Vagina (tissue), 2 donors: ENCODE measurements at regions not wholly inside any gene's neighbourhood (a gene's known extent, or its start where the extent isn't known, plus 50 kb on each side); places are given as distances from the start of the nearest gene placed in this dataset.

Source experiments
- DNase-seq, 2 donors: peaks; one replicate each; pipeline ENCODE4 v3.0.0-alpha.2; 2017; ENCODE audit errors: extremely low spot score in 2 of 2
- H3K27ac ChIP-seq: fragments of 200-600 bp; sonication (generic); one replicate; pipeline ENCODE4 v1.5.1; 2019
- H3K27me3 ChIP-seq: fragments of 200-600 bp; sonication (generic); one replicate; pipeline ENCODE4 v1.5.1; 2019
- H3K36me3 ChIP-seq, 2 donors: fragments of 200-600 bp; sonication (generic); one replicate each; pipeline ENCODE4 v1.5.1; 2017 to 2019
- H3K4me1 ChIP-seq: fragments of 200-600 bp; sonication (generic); one replicate; pipeline ENCODE4 v1.5.1; 2019
- H3K4me3 ChIP-seq, 2 donors: fragments of 200-600 bp; sonication (generic); 1 replicate in 1 of 2; 2 replicates in 1 of 2; pipeline ENCODE4 v1.5.1; 2016 to 2019
- H3K9me3 ChIP-seq: fragments of 200-600 bp; sonication (generic); one replicate; pipeline ENCODE4 v1.5.1; 2019
- CTCF ChIP-seq, 3 experiments: fragments of 450-650 bp in 2 of 3; fragments of 200-600 bp in 1 of 3; sonication (generic) in 1 of 3; IDR thresholded peaks; one replicate each; pipeline ENCODE4 v1.5.1; 2017 to 2019; ENCODE audit warnings: antibody characterized with exemption in 3 of 3, mild to moderate bottlenecking in 2 of 3, moderate library complexity in 2 of 3
- POLR2A ChIP-seq, 2 donors: fragments of 450-650 bp; IDR thresholded peaks; one replicate each; pipeline ENCODE4 v1.6.1; 2017; ENCODE audit warnings: antibody characterized with exemption in 2 of 2, mild to moderate bottlenecking in 2 of 2, moderate library complexity in 2 of 2
- POLR2AphosphoS5 ChIP-seq, 2 donors: sonication (generic); formaldehyde crosslinking; IDR thresholded peaks; one replicate each; pipeline ENCODE4 v1.9.0; 2017; ENCODE audit warnings: antibody characterized with exemption in 2 of 2, mild to moderate bottlenecking in 2 of 2, low read depth in 1 of 2; ENCODE audit not compliant: insufficient read depth in 1 of 2
- intact Hi-C: fragments of 100-400 bp; cut with DNase I; formaldehyde crosslinking; loops from one replicate; pipeline ENCODE4 v1.15.1; 2023

GRCh38 chr11:97722065-97722464 is 1298.7 kb upstream of the CNTN5 start:
- Histone ChIP-seq H3K4me3 (no peak overlapping the region), H3K27me3 (no peaks in the 10 kb centered on the region), H3K27ac (no peak overlapping the region), H3K9me3 (no peaks in the 10 kb centered on the region), H3K36me3 (no peaks in the 10 kb centered on the region), H3K4me1 (no peaks in the 10 kb centered on the region)
- no peak for DNase-seq
- TF ChIP-seq POLR2A (IDR thresholded peaks at IDR 0.05) (no peak), CTCF (IDR thresholded peaks at IDR 0.05) (no peak), POLR2AphosphoS5 (IDR thresholded peaks at IDR 0.05; ENCODE audit: insufficient read depth in 1 of 2, low read depth in 1 of 2) (no peak)
- intact Hi-C loops = no loop called here

- Histone ChIP-seq H3K9me3 (no peaks in the 10 kb centered on the region), H3K36me3 (no peaks in the 10 kb centered on the region), H3K4me3 (no peak overlapping the region), H3K4me1 (no peaks in the 10 kb centered on the region), H3K27ac (no peak overlapping the region), H3K27me3 (no peaks in the 10 kb centered on the region)
- no peak for DNase-seq
- no peak for TF ChIP-seq POLR2AphosphoS5 (IDR thresholded peaks at IDR 0.05; ENCODE audit: insufficient read depth in 1 of 2, low read depth in 1 of 2)
- TF ChIP-seq POLR2A (IDR thresholded peaks at IDR 0.05) = no peak
- no peak for TF ChIP-seq CTCF (IDR thresholded peaks at IDR 0.05)
- intact Hi-C loops = no loop called here
Measured at GRCh38 chr11:97722721-97723120, 1298.0 kb upstream of the CNTN5 start.

- Histone ChIP-seq H3K36me3 (no peaks in the 10 kb centered on the region), H3K4me1 (no peaks in the 10 kb centered on the region), H3K27me3 (no peaks in the 10 kb centered on the region), H3K27ac (no peak overlapping the region), H3K9me3 (no peaks in the 10 kb centered on the region), H3K4me3 (no peak overlapping the region)
- intact Hi-C loops = no loop called here
- no peak for DNase-seq
- TF ChIP-seq CTCF (IDR thresholded peaks at IDR 0.05) (no peak), POLR2AphosphoS5 (IDR thresholded peaks at IDR 0.05; ENCODE audit: insufficient read depth in 1 of 2, low read depth in 1 of 2) (no peak), POLR2A (IDR thresholded peaks at IDR 0.05) (no peak)
Measured at GRCh38 chr11:97729546-97730272, 1291.0 kb upstream of the CNTN5 start.

- no peak for DNase-seq
- Histone ChIP-seq H3K9me3 (no peaks in the 10 kb centered on the region), H3K4me3 (no peak overlapping the region), H3K27me3 (no peaks in the 10 kb centered on the region), H3K4me1 (no peaks in the 10 kb centered on the region), H3K36me3 (no peaks in the 10 kb centered on the region), H3K27ac (no peak overlapping the region)
- intact Hi-C loops = no loop called here
- TF ChIP-seq POLR2AphosphoS5 (IDR thresholded peaks at IDR 0.05; ENCODE audit: insufficient read depth in 1 of 2, low read depth in 1 of 2) = no peak
- no peak for TF ChIP-seq POLR2A (IDR thresholded peaks at IDR 0.05)
- no peak for TF ChIP-seq CTCF (IDR thresholded peaks at IDR 0.05)
Measured at GRCh38 chr11:97732011-97732632, 1288.6 kb upstream of the CNTN5 start.

- intact Hi-C loops = no loop called here
- no peaks in the 10 kb centered on the region for H3K4me1 ChIP-seq
- no peak for DNase-seq
- H3K9me3 ChIP-seq = no peaks in the 10 kb centered on the region
- H3K27ac ChIP-seq = no peak overlapping the region
- no peak overlapping the region for H3K4me3 ChIP-seq
- H3K27me3 ChIP-seq = no peaks in the 10 kb centered on the region
- TF ChIP-seq CTCF (IDR thresholded peaks at IDR 0.05) = no peak
- no peak for TF ChIP-seq POLR2AphosphoS5 (IDR thresholded peaks at IDR 0.05; ENCODE audit: insufficient read depth in 1 of 2, low read depth in 1 of 2)
- TF ChIP-seq POLR2A (IDR thresholded peaks at IDR 0.05) = no peak
- H3K36me3 ChIP-seq = no peaks in the 10 kb centered on the region
Measured at GRCh38 chr11:97738751-97739150, 1282.0 kb upstream of the CNTN5 start.
